Posterior cingulate gyrus (tissue), 11 donors: ENCODE measurements at regions not wholly inside any gene's neighbourhood (a gene's known extent, or its start where the extent isn't known, plus 50 kb on each side); places are given as distances from the start of the nearest gene placed in this dataset.
A peak's percentile ranks its signal among the peaks of the same experiment; 100 is the strongest.

Source experiments
- DNase-seq, 10 donors: peaks; one replicate each; pipeline versions ENCODE4 v3.0.0 to v3.0.0-alpha.2; 2020 to 2021; ENCODE audit warnings: mixed read lengths in 3 of 10
- intact Hi-C: fragments of 100-400 bp; cut with DNase I; formaldehyde crosslinking; loops from one replicate; pipeline ENCODE4 v1.15.1; 2023

DNA sequence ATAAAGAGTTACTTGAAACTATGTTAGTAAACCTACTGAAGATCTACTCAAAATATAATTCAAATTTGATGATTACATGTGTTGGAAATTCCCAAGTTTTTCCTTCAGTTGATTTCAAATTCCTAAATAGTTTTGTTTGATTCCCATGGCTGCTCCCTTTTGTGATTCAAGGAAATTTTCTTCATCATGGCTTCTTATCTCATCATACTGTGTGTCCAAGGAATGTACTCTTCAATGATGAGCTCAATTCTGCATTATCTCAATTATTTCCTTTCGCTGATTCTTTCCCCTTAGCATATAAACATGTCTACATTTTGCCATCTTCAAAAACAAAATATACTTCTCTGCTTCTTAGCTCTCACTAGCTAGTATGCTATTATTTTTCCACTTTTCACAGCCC lies 460.4 kb upstream of the NAALADL2 start:
- DNase-seq: no peak
- intact Hi-C loops: no loop called here

GRCh38 chr3:174403831-174404230 lies 455.3 kb upstream of the NAALADL2 start:
- intact Hi-C loops: no loop called here
- no peak for DNase-seq

DNA sequence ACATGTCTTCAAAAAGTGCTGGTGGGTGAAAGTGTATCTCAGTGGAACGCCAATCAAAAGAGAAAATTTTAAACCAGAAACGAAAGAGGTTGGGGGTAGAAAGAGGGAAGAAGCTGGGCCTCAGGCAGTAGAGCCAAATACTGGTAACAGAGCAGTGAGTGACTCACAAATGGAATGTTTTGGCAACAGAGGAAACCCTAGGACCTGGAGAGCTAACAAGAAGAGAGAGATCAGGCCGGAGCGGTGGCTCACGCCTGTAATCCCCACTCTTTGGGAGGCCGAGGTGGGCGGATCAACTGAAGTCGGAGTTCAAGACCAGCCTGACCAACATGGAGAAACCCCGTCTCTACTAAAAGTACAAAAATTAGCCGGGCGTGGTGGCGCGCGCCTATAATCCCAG lies 450.8 kb upstream of the NAALADL2 start:
- DNase-seq: no peak
- intact Hi-C loops: no loop called here

- intact Hi-C loops: no loop called here
- DNase-seq: no peak
Observed at GRCh38 chr3:174409086-174409743, 449.9 kb upstream of the NAALADL2 start.

DNA sequence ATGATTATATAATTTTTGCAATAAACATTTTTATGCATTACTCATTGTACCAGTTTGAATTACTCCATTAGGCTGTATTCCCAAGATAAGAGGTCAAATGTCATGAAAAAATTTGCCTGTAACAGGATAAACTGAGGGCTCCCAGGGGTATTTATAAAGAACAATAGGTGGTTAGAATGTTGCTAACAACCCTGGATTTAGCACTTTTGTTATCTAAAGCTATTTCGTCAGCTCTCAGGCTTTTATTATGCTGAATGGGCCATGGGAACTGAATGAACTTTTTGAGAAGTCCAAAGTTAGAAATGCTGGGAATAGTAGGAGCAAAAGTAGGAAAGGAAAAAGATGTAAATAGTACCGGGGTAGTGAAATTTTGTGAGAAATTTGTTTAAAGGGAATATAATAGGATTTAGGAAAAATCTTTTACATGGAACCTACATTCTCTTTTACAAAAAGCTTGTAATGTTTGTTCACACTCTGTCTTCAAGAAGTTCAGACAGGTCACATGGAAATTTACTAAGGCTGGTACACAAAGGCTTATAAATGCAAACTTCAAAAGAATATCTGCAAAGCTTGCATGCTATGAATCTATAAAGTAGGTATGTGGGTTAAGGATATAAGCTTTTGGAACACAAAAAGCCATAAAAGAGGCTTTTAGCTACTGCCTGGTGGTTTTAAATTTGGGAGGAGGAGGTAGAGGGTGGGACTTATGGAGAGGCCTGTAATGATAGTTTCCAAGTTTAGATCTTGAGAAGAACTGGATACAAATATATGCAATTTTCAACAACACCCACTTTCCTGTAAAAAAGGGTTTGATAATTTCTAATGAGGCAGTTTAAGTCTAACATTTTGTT lies 445.8 kb upstream of the NAALADL2 start:
- intact Hi-C loops: no loop called here

DNA sequence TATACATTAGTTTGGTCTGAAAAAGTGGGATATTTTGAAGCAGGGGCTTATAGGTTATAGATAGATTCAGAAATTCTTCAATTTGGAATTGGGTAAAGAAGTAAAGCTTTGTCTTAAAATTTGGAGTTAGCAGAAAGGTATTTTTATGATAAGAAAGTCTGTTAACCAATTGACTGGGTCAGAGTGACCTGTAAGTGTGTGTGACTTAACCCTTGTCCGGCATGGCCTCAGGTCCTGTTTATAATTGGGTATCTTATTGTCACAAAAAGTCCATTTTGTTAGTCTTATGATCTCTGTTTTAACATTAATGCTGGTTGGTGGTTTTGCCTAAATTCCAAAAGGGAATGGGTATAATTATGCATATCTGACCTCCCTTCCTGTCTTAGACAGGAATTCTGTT lies 444.2 kb upstream of the NAALADL2 start:
- intact Hi-C loops: no loop called here
- no peak for DNase-seq

More for the DNA sequence above, 445.8 kb upstream of the NAALADL2 start:
- DNase-seq: no peak

GRCh38 chr3:174417573-174417972 lies 441.6 kb upstream of the NAALADL2 start:
- intact Hi-C loops: no loop called here
- DNase-seq: peak in 1 of 10 donors; percentile 49

DNA sequence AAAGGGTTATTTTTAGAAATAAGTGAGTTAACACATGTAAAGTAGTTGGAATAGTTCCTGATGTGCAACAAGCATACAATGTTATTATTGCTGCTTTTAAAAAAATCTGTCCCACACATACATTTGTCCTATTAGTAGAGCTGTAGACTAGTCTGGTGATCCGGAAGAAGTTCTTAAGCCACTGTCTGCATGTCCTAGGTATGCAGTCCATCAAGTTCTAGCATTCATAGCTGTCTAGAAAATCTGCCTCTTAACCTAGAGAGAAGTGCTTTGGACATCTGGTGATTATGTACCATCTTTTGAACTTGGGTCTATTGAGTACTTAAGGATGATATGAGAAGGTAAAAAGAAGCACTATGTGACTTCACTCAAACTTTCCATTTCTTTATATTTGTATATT lies 439.9 kb upstream of the NAALADL2 start:
- DNase-seq: no peak
- intact Hi-C loops: no loop called here

DNA sequence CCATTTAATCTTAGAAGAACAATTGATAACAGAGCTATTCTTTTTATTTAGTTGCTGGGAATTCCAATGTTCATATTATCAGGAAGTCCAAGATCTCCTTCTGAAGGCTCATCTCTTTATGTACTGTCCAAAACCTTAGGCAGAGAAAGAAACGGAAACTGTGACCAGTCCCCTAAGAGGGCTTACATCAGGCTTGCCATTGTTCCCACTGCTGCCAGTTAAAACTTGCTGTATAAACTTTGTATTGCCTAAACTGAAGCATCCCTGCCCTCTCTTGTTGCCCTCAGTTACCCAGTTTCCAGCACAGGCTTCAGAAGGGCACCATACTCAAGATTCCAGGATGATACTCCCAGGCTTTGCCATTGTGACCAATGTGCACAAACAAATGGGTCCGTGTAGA lies 435.2 kb upstream of the NAALADL2 start:
- no peak for DNase-seq
- intact Hi-C loops: no loop called here

GRCh38 chr3:174424656-174425055 lies 434.5 kb upstream of the NAALADL2 start:
- intact Hi-C loops: no loop called here

DNA sequence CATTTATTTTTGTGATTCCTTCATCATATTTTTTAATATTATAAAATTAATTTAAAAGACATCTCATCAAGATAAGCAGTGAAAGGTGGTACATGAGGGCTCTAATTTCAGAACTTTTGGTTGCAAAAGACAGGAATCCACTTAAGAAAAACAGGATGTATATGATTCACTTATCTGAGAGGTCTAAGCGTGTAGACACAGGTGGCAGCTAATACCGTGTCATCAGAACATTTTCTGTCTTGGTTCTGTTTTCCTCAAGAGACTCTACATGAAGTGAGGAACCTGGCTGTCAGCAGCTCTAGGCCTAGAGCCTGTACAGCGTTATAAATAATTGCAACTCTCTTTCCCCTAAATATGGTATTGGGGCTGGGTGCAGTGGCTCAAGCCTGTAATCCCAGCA lies 433.7 kb upstream of the NAALADL2 start:
- no peak for DNase-seq
- intact Hi-C loops: no loop called here

More at GRCh38 chr3:174424656-174425055, 434.5 kb upstream of the NAALADL2 start:
- no peak for DNase-seq

DNA sequence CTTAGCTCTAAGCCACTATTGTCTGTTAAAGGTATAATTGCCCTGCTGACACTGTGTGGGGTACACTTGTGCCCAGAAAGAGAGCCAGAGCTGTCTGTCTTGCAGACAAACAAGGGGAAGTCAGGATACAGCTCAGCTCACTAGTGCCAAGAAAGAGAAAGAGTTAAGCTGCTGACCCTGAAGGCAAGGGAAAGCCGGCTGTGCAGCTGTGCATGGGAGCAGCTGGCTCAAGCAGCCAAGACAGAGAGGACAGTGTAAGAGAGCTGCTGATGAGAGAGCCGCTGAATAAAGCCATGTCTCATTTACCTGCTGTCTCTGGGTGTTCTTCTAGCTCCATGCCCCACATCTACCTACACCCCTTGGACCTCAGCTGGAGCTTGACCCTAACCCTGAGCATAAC lies 428.1 kb upstream of the NAALADL2 start:
- DNase-seq: peak in 1 of 10 donors; percentile 29

GRCh38 chr3:174431717-174432116 lies 427.4 kb upstream of the NAALADL2 start:
- DNase-seq: no peak
- intact Hi-C loops: no loop called here

More for the DNA sequence above, 428.1 kb upstream of the NAALADL2 start:
- intact Hi-C loops: no loop called here

DNA sequence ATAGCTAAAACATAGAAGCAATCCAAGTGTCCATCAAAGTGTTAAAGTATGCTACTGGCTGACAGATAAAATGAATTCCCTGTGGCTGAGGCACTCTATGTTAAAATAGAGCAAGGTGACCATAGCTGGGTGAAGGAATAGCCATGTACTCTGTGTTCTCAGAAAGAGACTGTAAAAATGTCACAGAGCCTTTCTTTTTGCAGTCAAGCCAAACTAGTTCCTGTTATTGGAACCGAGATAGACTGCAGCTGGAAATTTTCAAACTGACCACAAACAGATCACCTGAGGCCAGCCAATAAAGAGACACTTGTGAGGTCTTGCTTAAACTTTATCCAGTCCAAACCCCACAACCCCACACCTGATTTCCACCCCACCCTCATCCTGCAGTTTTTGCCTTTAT lies 422.8 kb upstream of the NAALADL2 start:
- no peak for DNase-seq
- intact Hi-C loops: no loop called here

DNA sequence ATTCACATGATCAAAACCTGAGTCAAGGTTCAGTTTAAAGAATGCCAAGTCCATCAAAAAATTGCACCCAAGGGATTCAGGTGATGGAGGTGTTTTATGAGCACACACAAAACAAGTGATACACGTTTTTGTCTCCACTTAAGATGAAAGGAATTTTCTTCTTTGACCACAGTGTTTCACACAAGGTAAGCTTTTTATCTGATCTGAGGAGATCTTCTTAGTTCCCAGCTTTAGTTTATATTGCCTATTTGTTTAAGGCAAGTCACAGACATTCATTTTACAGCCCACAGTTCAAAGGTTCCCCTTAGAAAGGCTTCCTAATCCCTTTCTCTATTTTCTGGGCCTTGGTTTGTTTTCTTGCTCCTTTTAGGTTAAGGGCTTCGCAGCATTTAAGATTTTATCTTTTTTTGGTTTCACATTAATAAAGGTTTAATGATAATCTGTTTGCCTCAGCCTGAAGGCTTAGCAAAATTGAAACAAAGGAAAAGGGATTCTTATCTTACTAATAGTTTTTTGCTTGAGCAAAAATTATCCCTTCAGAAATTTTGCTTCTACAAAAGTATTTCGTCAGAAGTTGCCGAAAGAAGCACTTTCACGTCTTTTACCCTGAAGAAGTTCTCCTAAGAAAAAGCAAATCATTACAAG lies 420.5 kb upstream of the NAALADL2 start:
- no peak for DNase-seq
- intact Hi-C loops: no loop called here

DNA sequence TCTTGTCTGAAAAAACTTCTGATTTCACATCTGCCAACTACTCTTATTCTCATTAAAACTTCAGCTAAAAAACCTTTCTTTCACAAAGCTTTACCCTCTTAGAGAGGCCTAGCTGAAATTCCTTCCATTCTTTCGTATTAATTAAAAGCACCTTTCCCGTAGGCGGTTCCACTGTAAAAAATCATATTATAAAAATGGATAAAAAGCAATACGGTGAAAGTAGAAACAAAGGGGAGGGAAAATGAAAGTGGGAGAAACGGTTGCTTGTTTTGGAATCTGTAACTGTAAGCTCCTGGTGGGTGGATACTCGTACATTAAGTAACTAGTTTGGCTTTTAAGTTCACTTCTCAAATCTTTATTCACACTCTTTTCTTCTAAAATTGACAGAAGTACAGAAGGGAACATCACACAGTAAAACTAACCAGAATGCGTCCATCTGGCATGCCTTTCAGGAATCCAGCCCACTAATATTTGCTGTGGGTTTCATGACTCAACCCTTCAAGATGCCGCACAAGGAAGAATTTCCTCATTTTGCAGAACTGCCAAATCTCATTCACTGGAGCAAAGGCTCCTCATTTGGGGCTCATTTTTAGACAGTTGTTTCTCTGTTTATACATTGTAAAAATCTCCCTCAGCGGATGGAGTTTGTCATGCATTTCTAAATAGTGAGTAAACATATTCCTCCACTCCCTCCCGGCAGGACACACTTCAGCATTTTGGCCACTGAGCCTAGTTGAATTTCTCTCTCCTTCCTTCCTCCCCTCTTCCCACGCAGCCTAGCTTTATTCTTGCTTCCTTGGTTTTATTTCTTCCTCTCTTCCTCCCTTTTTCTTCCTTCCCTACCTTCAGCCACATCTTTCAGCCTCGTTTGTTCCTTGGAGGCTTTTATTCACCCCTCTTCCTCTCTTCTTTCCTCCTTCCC lies 419.5 kb upstream of the NAALADL2 start:
- peak in 1 of 10 donors; percentile 4 for DNase-seq
- intact Hi-C loops: loop anchor here (5.0 kb wide), 1 partner anchor 1042 kb away; the partner anchor contains the start of gene NLGN1

DNA sequence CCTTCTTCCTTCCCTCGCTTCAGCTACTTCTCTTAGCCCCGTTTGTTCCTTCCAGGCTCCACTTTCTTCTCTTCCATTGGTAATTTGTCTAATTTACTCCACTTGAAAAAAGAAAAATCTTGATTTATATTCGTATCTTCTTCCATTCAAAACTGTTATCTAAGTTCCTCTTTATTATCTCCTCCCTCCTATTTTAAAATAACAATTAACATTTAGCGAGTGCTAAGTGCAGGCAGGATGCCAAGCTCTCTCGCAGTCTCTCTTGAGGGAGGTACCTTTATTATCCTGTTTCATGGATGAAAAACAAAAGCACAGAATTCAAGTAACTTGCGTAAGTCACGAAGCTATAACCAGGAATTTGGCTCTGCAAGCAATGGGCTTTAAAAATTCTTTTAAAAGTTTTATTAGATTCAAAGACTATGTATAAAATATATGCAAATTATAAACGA lies 418.9 kb upstream of the NAALADL2 start:
- intact Hi-C loops: loop anchor here (5.0 kb wide), 1 partner anchor 1043 kb away; the partner anchor contains the start of gene NLGN1
- DNase-seq: peak in 1 of 10 donors; percentile 12

GRCh38 chr3:174440741-174441587 lies 418.2 kb upstream of the NAALADL2 start:
- intact Hi-C loops: loop anchor here (5.0 kb wide), 1 partner anchor 1044 kb away; the partner anchor contains the start of gene NLGN1
- DNase-seq: peak; percentile 73 to 97 (median 78)
